GM12874 (cell line): ENCODE measurements at regions not wholly inside any gene's neighbourhood (a gene's known extent, or its start where the extent isn't known, plus 50 kb on each side); places are given as distances from the start of the nearest gene placed in this dataset.

Experiments
- TF ChIP-seq, protein P1 (sequence below): IDR thresholded peaks from 2 replicates; pipeline ENCODE4 v1.5.1; 2011; ENCODE audit warnings: low read depth, mild to moderate bottlenecking, control low read depth, low read length, moderate library complexity; ENCODE audit not compliant: insufficient read depth

GRCh38 chr6:24072038-24072746, 53.8 kb upstream of the NRSN1 start:
- TF ChIP-seq, protein P1, sequence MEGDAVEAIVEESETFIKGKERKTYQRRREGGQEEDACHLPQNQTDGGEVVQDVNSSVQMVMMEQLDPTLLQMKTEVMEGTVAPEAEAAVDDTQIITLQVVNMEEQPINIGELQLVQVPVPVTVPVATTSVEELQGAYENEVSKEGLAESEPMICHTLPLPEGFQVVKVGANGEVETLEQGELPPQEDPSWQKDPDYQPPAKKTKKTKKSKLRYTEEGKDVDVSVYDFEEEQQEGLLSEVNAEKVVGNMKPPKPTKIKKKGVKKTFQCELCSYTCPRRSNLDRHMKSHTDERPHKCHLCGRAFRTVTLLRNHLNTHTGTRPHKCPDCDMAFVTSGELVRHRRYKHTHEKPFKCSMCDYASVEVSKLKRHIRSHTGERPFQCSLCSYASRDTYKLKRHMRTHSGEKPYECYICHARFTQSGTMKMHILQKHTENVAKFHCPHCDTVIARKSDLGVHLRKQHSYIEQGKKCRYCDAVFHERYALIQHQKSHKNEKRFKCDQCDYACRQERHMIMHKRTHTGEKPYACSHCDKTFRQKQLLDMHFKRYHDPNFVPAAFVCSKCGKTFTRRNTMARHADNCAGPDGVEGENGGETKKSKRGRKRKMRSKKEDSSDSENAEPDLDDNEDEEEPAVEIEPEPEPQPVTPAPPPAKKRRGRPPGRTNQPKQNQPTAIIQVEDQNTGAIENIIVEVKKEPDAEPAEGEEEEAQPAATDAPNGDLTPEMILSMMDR, result no peak

- TF ChIP-seq, protein P1, result no peak
Observed at GRCh38 chr6:24076011-24076410, 50.0 kb upstream of the NRSN1 start.
